NB4 (cell line): ENCODE measurements at regions not wholly inside any gene's neighbourhood (a gene's known extent, or its start where the extent isn't known, plus 50 kb on each side); places are given as distances from the start of the nearest gene placed in this dataset.

Experiments used
- CTCF ChIP-seq: IDR thresholded peaks from one replicate; pipeline ENCODE4 v1.5.1; 2012; ENCODE audit warnings: low read depth, low read length
- MAX ChIP-seq: IDR thresholded peaks from 2 replicates; pipeline ENCODE4 v1.6.1; 2011; ENCODE audit warnings: low read depth, low read length
- POLR2A ChIP-seq: IDR thresholded peaks from 2 replicates; pipeline ENCODE4 v1.6.1; 2011; ENCODE audit warnings: mild to moderate bottlenecking; ENCODE audit not compliant: insufficient read length; ENCODE audit errors: extremely low read depth

- no peak for TF ChIP-seq CTCF
- no peak for TF ChIP-seq POLR2A
- TF ChIP-seq MAX: no peak
These were observed 557.9 kb upstream of the CDH11 start for GRCh38 chr16:65679785-65680184.
